IgD-negative memory B cell (primary cell): ENCODE measurements at regions not wholly inside any gene's neighbourhood (a gene's known extent, or its start where the extent isn't known, plus 50 kb on each side); places are given as distances from the start of the nearest gene placed in this dataset.
A peak's percentile ranks its signal among the peaks of the same experiment; 100 is the strongest.

Experiments
- H3K27ac Mint-ChIP-seq, 3 donors: one replicate each; pipeline ENCODE4 v1.8.0; 2020 to 2022; ENCODE audit warnings: mild to moderate bottlenecking in 3 of 3, mixed read lengths in 3 of 3, moderate library complexity in 1 of 3
- H3K27me3 Mint-ChIP-seq: one replicate; pipeline ENCODE4 v1.8.0; 2021; ENCODE audit warnings: mixed read lengths
- H3K36me3 Mint-ChIP-seq: one replicate; pipeline ENCODE4 v1.8.0; 2020; ENCODE audit warnings: mild to moderate bottlenecking, mixed read lengths
- H3K4me1 Mint-ChIP-seq, 3 donors: one replicate each; pipeline ENCODE4 v1.8.0; 2020 to 2022; ENCODE audit warnings: mixed read lengths in 3 of 3, mild to moderate bottlenecking in 1 of 3
- H3K4me3 Mint-ChIP-seq, 4 donors: one replicate each; pipeline ENCODE4 v1.8.0; 2020 to 2022; ENCODE audit warnings: mild to moderate bottlenecking in 4 of 4, mixed read lengths in 4 of 4, moderate library complexity in 3 of 4
- H3K9me3 Mint-ChIP-seq, 3 donors: one replicate each; pipeline ENCODE4 v1.8.0; 2020 to 2021; ENCODE audit warnings: mixed read lengths in 3 of 3, mild to moderate bottlenecking in 1 of 3

DNA sequence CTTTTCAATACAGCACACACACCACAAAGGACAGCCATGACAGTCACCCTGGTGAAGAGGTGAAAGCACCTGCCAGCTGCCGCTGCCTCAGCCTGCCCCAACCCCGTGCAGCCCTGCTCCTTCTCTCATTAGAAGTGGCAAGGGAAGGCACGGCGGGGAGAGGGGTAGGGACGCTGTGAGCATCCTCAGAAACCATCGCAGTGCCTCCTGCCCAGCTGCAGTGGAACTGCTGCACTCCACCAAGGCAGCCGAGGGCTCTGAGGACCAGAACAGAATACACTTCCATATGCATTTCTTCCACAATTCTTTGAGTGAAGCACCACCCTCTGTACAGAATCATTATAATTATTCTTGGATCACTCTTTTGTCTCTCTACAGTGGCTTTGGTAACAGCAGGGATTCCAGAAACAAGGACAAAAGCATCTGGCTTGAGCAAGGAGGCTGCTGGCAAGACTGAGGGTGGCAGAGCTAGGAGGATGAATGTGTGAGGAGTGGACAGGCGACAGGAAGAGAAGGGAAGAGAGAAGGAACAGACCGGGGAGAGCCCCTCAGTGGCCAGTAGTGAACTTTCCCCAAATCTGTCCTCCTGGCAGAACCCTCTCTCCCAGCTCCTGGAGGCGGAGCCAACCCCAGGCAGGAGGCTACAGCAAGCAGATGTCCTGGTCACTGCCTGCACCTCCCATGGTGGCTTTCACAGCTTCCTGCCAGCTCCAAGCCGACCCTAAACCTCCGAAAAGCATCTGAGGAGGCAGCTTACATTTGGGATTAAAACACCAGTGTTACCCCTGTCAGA is 73.2 kb downstream of the MTNR1A start:
- Mint-ChIP-seq H3K4me3 (no peak overlapping the region), H3K27me3 (no peaks in the 10 kb centered on the region), H3K9me3 (peaks cover 0 to 5% (median 0%) of the 10 kb centered on the region in 3 donors), H3K4me1 (no peaks in the 10 kb centered on the region), H3K36me3 (no peaks in the 10 kb centered on the region), H3K27ac (no peak overlapping the region)

DNA sequence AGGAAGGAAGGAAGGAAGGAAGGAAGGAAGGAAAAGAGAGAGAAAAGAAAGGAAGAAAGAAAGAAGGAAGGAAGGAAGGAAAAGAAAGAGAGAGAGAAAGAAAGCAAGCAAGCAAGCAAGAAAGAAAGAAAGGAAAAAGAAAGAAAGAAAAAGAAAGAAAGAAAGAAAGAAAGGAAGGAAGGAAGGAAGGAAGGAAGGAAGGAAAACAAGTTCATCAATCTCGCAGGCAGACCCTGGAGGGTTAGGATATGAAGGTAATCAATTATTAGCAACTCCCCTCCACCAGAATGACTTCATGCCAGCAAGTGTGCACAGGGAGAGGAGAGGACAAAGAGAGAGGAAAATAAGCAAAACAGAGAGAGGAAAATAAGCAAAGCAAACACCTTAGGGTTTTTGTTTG is 80.2 kb downstream of the MTNR1A start:
- no peak overlapping the region for H3K27ac Mint-ChIP-seq
- no peaks in the 10 kb centered on the region for H3K27me3 Mint-ChIP-seq
- H3K4me1 Mint-ChIP-seq: no peaks in the 10 kb centered on the region
- no peaks in the 10 kb centered on the region for H3K36me3 Mint-ChIP-seq
- H3K9me3 Mint-ChIP-seq: no peaks in the 10 kb centered on the region
- H3K4me3 Mint-ChIP-seq: peak overlapping the region in 1 of 4 donors; percentile 72

DNA sequence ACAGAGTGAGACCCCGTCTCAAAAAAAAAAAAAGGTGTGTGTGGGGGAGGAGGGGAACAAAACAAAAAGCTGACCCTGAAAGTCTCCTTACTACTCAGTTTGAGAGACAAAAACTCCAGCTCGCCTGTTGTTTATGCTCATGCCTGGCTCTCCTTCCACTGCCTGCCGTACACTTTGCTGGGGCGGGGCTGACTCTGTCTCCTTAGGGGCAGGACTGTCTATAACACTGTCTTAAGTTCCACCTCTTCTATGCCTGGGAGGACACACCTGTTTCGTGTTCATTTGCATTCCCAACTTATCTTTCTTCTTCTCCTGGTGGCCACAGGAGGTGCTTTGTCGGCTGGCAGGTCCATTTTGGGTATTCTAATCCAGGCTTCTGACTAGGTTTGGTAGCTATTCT is 81.4 kb downstream of the MTNR1A start:
- H3K27me3 Mint-ChIP-seq: no peaks in the 10 kb centered on the region
- H3K36me3 Mint-ChIP-seq: no peaks in the 10 kb centered on the region
- H3K9me3 Mint-ChIP-seq: peaks cover 0 to 2% (median 0%) of the 10 kb centered on the region in 3 donors
- H3K4me1 Mint-ChIP-seq: no peaks in the 10 kb centered on the region
- H3K4me3 Mint-ChIP-seq: no peak overlapping the region
- no peak overlapping the region for H3K27ac Mint-ChIP-seq

DNA sequence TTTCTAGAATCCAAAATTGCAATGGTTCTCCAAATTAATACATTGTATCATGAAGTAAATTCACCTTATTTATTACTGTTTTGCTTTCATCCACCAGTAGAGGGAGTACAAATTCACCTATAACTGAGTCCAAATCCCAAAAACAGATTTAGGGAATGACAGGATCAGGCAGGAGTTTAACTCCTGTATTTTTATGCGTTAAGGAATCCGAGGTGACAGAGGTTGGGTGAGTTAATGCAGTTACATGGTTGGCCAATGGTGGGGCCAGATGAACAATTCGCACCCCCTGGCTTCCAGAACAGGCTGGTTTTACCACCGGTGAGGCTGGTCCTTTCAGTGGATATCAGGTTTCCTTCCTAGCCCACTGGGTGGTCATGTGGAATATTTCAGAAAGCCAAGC is 82.4 kb downstream of the MTNR1A start:
- no peak overlapping the region for H3K4me3 Mint-ChIP-seq
- H3K27ac Mint-ChIP-seq: no peak overlapping the region
- no peaks in the 10 kb centered on the region for H3K27me3 Mint-ChIP-seq
- H3K36me3 Mint-ChIP-seq: no peaks in the 10 kb centered on the region
- H3K4me1 Mint-ChIP-seq: no peaks in the 10 kb centered on the region
- peaks cover 0 to 3% (median 0%) of the 10 kb centered on the region in 3 donors for H3K9me3 Mint-ChIP-seq

DNA sequence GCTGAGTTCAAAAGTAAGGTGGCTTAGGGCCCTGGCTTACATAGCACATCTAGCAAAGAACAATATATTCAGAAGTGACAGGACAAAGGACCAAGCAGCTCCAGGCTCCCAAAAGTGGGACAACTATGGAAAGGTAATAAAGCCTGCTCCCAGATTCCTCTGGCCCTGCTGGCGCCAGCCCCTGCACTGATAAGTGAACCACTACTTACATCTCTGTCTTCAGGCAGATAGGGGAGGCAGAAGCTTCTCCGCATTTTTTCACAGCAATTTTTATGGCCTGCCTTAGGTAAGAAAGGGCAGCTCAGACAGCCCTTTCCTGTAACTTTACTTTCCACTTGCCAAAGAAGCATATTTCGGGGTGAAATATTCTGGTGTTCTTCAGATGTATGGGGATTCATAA is 83.9 kb downstream of the MTNR1A start:
- Mint-ChIP-seq H3K4me1 (no peaks in the 10 kb centered on the region), H3K27ac (no peak overlapping the region), H3K36me3 (no peaks in the 10 kb centered on the region), H3K9me3 (peaks cover 0 to 4% (median 0%) of the 10 kb centered on the region in 3 donors), H3K4me3 (no peak overlapping the region), H3K27me3 (no peaks in the 10 kb centered on the region)

GRCh38 chr4:186458050-186458449 is 97.3 kb downstream of the MTNR1A start:
- peaks cover 2% of the 10 kb centered on the region for H3K36me3 Mint-ChIP-seq
- H3K27ac Mint-ChIP-seq: no peak overlapping the region
- H3K4me1 Mint-ChIP-seq: no peaks in the 10 kb centered on the region
- no peaks in the 10 kb centered on the region for H3K27me3 Mint-ChIP-seq
- H3K4me3 Mint-ChIP-seq: no peak overlapping the region
- peaks cover 3 to 8% (median 4%) of the 10 kb centered on the region in 3 donors for H3K9me3 Mint-ChIP-seq

- peaks cover 8 to 20% (median 15%) of the 10 kb centered on the region in 3 donors for H3K9me3 Mint-ChIP-seq
- no peaks in the 10 kb centered on the region for H3K4me1 Mint-ChIP-seq
- no peaks in the 10 kb centered on the region for H3K27me3 Mint-ChIP-seq
- no peak overlapping the region for H3K27ac Mint-ChIP-seq
- H3K4me3 Mint-ChIP-seq: no peak overlapping the region
- H3K36me3 Mint-ChIP-seq: peaks cover 2% of the 10 kb centered on the region
Measured at GRCh38 chr4:186451982-186452381, 103.4 kb downstream of the MTNR1A start.

DNA sequence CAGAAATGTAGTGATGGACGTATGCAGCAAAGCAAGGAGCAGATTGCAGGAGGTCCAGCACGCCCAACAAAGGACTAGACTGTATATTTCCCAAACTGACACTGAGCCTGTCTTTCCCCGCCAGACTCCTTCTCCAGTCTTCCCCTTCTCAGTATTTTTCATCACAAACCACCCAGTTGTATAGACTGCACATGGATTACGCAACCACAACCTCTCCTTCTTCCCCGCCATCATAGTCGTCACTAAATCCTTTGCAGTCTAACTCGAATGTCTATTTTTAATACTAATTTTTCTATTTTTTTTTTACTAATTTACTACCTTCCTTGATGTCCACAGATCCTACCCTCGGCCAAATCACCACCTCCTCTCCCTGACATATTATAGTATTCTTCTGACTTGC is 105.4 kb downstream of the MTNR1A start:
- H3K27ac Mint-ChIP-seq: no peak overlapping the region
- no peaks in the 10 kb centered on the region for H3K27me3 Mint-ChIP-seq
- H3K4me3 Mint-ChIP-seq: no peak overlapping the region
- peaks cover 8 to 20% (median 15%) of the 10 kb centered on the region in 3 donors for H3K9me3 Mint-ChIP-seq
- peaks cover 2% of the 10 kb centered on the region for H3K36me3 Mint-ChIP-seq
- no peaks in the 10 kb centered on the region for H3K4me1 Mint-ChIP-seq

- H3K9me3 Mint-ChIP-seq: peaks cover 0 to 6% (median 2%) of the 10 kb centered on the region in 3 donors
- no peak overlapping the region for H3K4me3 Mint-ChIP-seq
- H3K4me1 Mint-ChIP-seq: no peaks in the 10 kb centered on the region
- peaks cover 2% of the 10 kb centered on the region for H3K36me3 Mint-ChIP-seq
- no peak overlapping the region for H3K27ac Mint-ChIP-seq
- H3K27me3 Mint-ChIP-seq: no peaks in the 10 kb centered on the region
Measured at GRCh38 chr4:186445040-186445439, 110.3 kb downstream of the MTNR1A start.

DNA sequence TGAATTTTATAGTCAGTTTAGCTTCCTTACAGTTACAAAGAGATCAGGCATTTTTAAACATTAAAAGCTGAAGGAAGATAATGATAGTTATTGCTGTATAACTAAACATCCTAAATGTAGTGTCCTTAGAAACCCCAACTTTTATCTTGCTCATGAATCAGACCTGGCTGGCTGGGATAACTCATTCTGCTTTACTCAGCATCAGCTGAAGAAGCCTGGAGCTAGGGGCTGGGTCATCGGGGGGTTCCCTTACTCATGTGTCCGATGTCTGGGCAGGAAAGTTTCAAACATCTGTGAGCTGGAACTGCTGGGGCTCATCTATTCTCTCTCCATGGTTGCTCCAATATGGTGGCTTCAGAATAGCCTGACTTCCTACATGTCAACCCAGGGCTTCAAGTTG is 113.9 kb downstream of the MTNR1A start:
- Mint-ChIP-seq H3K9me3 (peaks cover 7 to 16% (median 15%) of the 10 kb centered on the region in 3 donors), H3K27ac (no peak overlapping the region), H3K36me3 (peaks cover 2% of the 10 kb centered on the region), H3K27me3 (peaks cover 2% of the 10 kb centered on the region), H3K4me3 (no peak overlapping the region), H3K4me1 (no peaks in the 10 kb centered on the region)

GRCh38 chr4:186428481-186428880 is 126.9 kb downstream of the MTNR1A start:
- Mint-ChIP-seq H3K27me3 (no peaks in the 10 kb centered on the region), H3K36me3 (no peaks in the 10 kb centered on the region), H3K27ac (no peak overlapping the region), H3K9me3 (peaks cover 0 to 2% (median 0%) of the 10 kb centered on the region in 3 donors), H3K4me1 (no peaks in the 10 kb centered on the region), H3K4me3 (no peak overlapping the region)

DNA sequence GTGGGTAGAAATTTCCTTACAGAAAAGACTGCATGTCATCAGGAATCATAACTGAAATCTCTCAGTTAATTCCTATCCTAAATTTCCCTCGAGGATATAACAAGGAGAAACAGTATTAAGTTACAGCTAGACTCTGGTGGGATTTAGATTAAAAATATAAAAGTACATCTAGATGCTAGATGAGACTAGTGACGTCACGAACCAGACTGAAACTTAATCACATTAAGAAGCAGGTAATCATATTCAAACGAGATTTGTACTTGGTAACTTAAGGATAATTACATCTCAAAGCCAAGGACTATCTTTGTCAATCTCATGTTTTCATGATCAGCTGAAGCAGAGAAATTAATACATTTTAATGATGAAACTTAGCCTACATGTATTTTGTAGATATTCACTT is 130.6 kb downstream of the MTNR1A start:
- Mint-ChIP-seq H3K4me1 (no peaks in the 10 kb centered on the region), H3K36me3 (no peaks in the 10 kb centered on the region), H3K27me3 (no peaks in the 10 kb centered on the region), H3K9me3 (no peaks in the 10 kb centered on the region), H3K27ac (no peak overlapping the region), H3K4me3 (no peak overlapping the region)

DNA sequence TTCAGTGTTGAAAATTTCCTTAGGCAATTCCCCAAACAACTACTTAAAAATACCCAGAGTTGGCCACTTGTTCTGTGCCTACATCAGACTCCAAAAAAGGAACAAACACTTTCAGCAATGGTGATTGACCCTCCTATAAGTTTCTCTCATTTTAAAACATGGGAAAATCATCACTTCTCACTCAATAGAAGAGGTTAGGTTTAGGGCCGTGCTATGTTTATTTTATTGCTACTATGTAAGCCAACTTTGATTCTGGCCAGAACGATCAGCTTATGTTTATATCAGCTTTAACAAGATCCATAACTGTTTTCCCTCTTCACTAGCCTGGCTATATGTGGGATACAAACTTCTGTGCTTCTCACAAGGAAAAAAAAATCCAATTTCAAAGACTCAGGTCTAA is 133.1 kb downstream of the MTNR1A start:
- no peak overlapping the region for H3K4me3 Mint-ChIP-seq
- H3K9me3 Mint-ChIP-seq: no peaks in the 10 kb centered on the region
- no peak overlapping the region for H3K27ac Mint-ChIP-seq
- no peaks in the 10 kb centered on the region for H3K36me3 Mint-ChIP-seq
- no peaks in the 10 kb centered on the region for H3K27me3 Mint-ChIP-seq
- no peaks in the 10 kb centered on the region for H3K4me1 Mint-ChIP-seq

GRCh38 chr4:186416451-186417060 is 138.8 kb downstream of the MTNR1A start:
- no peaks in the 10 kb centered on the region for H3K9me3 Mint-ChIP-seq
- H3K4me1 Mint-ChIP-seq: no peaks in the 10 kb centered on the region
- no peaks in the 10 kb centered on the region for H3K36me3 Mint-ChIP-seq
- H3K27me3 Mint-ChIP-seq: no peaks in the 10 kb centered on the region
- H3K4me3 Mint-ChIP-seq: no peak overlapping the region
- no peak overlapping the region for H3K27ac Mint-ChIP-seq

GRCh38 chr4:186414390-186414789 is 141.0 kb downstream of the MTNR1A start:
- Mint-ChIP-seq H3K4me1 (no peaks in the 10 kb centered on the region), H3K36me3 (peaks cover 3% of the 10 kb centered on the region), H3K9me3 (no peaks in the 10 kb centered on the region), H3K4me3 (no peak overlapping the region), H3K27ac (no peak overlapping the region), H3K27me3 (no peaks in the 10 kb centered on the region)

DNA sequence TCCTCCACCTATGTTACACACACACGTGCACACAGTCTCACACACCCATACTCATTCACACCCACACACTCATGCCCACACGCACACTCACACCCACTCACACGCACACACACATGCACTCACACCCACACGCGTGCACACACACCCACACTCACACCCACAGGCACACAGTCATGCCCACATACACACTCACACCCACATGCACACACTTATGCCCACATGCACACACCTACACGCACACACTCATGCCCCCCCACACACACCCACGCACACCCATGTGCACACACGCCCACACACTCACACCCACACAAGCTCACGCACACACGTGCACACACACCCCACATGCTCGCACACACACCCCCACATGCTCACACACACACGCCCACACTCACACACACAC is 140.0 kb downstream of the F11 start:
- peaks cover 2% of the 10 kb centered on the region for H3K36me3 Mint-ChIP-seq
- no peak overlapping the region for H3K4me3 Mint-ChIP-seq
- H3K27me3 Mint-ChIP-seq: no peaks in the 10 kb centered on the region
- no peak overlapping the region for H3K27ac Mint-ChIP-seq
- peaks cover 5 to 8% (median 7%) of the 10 kb centered on the region in 3 donors for H3K9me3 Mint-ChIP-seq
- no peaks in the 10 kb centered on the region for H3K4me1 Mint-ChIP-seq
